DOHH2 (cell line): ENCODE measurements at regions not wholly inside any gene's neighbourhood (a gene's known extent, or its start where the extent isn't known, plus 50 kb on each side); places are given as distances from the start of the nearest gene placed in this dataset.

Experiments
- H3F3A ChIP-seq: fragments of 200-600 bp; sonication (generic), shearing (Covaris generic); 2 replicates; pipeline ENCODE4 v1.6.0; 2016; ENCODE audit warnings: antibody characterized with exemption, mild to moderate bottlenecking; ENCODE audit not compliant: control insufficient read depth, insufficient read depth
- H3K27ac ChIP-seq: fragments of 200-600 bp; sonication (generic); 2 replicates; pipeline ENCODE4 v1.5.1; 2014; ENCODE audit warnings: low read depth, mild to moderate bottlenecking, low read length, moderate library complexity
- H3K27me3 ChIP-seq: fragments of 200-600 bp; sonication (generic); 2 replicates; pipeline ENCODE4 v1.6.1; 2014; ENCODE audit warnings: mild to moderate bottlenecking, low read length, mixed read lengths; ENCODE audit not compliant: control insufficient read depth
- H3K36me3 ChIP-seq: fragments of 200-600 bp; sonication (generic); 2 replicates; pipeline ENCODE4 v1.6.1; 2014; ENCODE audit warnings: mild to moderate bottlenecking, low read length, moderate library complexity, mixed read lengths; ENCODE audit not compliant: control insufficient read depth
- H3K4me1 ChIP-seq: fragments of 200-600 bp; sonication (generic); 2 replicates; pipeline ENCODE4 v1.6.1; 2014; ENCODE audit warnings: mild to moderate bottlenecking, low read length, mixed read lengths; ENCODE audit not compliant: control insufficient read depth
- H3K4me2 ChIP-seq: fragments of 200-600 bp; sonication (generic); 2 replicates; pipeline ENCODE4 v1.6.0; 2014; ENCODE audit warnings: mild to moderate bottlenecking, low read length, moderate library complexity
- H3K4me3 ChIP-seq: fragments of 200-600 bp; sonication (generic); 2 replicates; pipeline ENCODE4 v1.5.1; 2014; ENCODE audit warnings: mild to moderate bottlenecking, low read length, mixed read lengths
- H3K79me2 ChIP-seq: fragments of 200-600 bp; sonication (generic); 2 replicates; pipeline ENCODE4 v1.6.1; 2014; ENCODE audit warnings: mild to moderate bottlenecking, low read length, mixed read lengths; ENCODE audit not compliant: control insufficient read depth
- H3K9me2 ChIP-seq: fragments of 200-600 bp; sonication (generic); replicated peaks from 2 replicates; pipeline ENCODE4 v1.6.1; 2014; ENCODE audit warnings: mild to moderate bottlenecking, low read length, mixed read lengths; ENCODE audit not compliant: control insufficient read depth
- H3K9me3 ChIP-seq: fragments of 200-600 bp; sonication (generic); 2 replicates; pipeline ENCODE4 v1.6.1; 2014; ENCODE audit warnings: antibody characterized with exemption, low read length, mixed read lengths; ENCODE audit not compliant: control insufficient read depth, insufficient read depth
- H4K20me1 ChIP-seq: fragments of 200-600 bp; sonication (generic); 2 replicates; pipeline ENCODE4 v1.6.0; 2014; ENCODE audit warnings: low read depth, mild to moderate bottlenecking, antibody characterized with exemption, low read length, moderate library complexity; ENCODE audit not compliant: control insufficient read depth, insufficient read depth
- EZH2phosphoT487 ChIP-seq: fragments of 200-600 bp; sonication (generic); IDR thresholded peaks from 2 replicates; pipeline ENCODE4 v1.6.1; 2017; ENCODE audit warnings: borderline replicate concordance, mild to moderate bottlenecking, antibody characterized with exemption, low read length, moderate library complexity, mixed read lengths
- TF ChIP-seq, protein P1 (sequence below): fragments of 200-600 bp; sonication (generic); IDR thresholded peaks from one replicate; pipeline ENCODE4 v1.5.1; 2014; ENCODE audit warnings: antibody characterized with exemption, mild to moderate bottlenecking, low read depth, low read length; ENCODE audit not compliant: poor library complexity, severe bottlenecking

DNA sequence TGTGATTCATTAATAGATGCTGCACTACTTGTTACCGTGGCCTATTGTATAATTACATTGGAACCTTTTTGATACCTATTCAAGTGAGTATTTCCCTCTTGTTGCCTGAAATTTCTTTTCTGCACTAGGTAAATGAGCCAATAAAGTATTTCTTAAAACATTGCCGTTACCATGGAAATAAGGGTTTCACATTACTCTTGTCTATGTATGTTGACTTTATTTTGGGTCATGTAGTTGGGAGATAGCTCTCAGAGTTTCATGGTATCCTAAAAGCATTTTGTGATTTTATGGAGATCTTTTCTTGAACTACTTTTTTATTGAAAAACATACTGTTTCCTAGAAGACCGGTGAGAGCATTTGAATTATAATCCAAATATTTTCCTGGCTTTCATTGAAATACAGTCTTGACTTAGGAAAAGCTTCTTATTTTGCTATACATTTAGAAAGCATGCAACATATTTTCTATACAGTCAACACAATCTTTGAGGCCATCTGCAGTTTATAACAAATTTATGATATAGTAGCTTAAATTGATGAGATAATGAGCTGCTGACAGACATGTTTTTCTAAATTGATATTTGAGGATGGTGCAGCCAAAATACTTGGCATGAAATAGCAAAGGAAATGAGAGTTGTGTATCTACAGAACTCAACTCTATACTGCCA lies 650.4 kb downstream of the RFPL4B start:
- Histone ChIP-seq H3K27ac (no peak overlapping the region), H3K4me1 (no peaks in the 10 kb centered on the region), H3K36me3 (no peaks in the 10 kb centered on the region), H4K20me1 (no peaks in the 10 kb centered on the region), H3K27me3 (no peaks in the 10 kb centered on the region), H3K9me2 (no peaks in the 10 kb centered on the region), H3K4me2 (no peak overlapping the region), H3F3A (no peaks in the 10 kb centered on the region), H3K4me3 (no peak overlapping the region), H3K9me3 (no peaks in the 10 kb centered on the region), H3K79me2 (no peaks in the 10 kb centered on the region)
- TF ChIP-seq, protein P1, sequence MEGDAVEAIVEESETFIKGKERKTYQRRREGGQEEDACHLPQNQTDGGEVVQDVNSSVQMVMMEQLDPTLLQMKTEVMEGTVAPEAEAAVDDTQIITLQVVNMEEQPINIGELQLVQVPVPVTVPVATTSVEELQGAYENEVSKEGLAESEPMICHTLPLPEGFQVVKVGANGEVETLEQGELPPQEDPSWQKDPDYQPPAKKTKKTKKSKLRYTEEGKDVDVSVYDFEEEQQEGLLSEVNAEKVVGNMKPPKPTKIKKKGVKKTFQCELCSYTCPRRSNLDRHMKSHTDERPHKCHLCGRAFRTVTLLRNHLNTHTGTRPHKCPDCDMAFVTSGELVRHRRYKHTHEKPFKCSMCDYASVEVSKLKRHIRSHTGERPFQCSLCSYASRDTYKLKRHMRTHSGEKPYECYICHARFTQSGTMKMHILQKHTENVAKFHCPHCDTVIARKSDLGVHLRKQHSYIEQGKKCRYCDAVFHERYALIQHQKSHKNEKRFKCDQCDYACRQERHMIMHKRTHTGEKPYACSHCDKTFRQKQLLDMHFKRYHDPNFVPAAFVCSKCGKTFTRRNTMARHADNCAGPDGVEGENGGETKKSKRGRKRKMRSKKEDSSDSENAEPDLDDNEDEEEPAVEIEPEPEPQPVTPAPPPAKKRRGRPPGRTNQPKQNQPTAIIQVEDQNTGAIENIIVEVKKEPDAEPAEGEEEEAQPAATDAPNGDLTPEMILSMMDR = no peak
- no peak for TF ChIP-seq EZH2phosphoT487

DNA sequence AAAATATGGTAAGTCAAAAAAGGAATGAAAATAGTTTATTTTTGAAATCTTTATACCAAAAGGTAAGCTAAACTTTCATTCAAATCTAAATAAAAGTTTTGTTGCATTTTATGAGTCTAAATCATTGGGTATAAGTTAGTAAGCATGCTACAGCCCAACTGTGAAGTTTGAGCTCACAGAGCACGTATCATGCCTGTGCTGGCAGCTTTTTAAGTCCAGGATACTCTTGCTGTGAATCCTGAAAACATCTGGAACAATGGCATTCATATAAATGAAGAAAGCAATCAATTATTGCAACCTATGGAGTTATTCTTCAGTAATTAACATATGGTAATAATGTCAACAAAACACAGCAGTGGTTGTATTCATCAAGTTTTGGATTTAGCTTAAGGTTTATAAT lies 656.9 kb downstream of the RFPL4B start:
- Histone ChIP-seq H3K27ac (no peak overlapping the region), H3K79me2 (no peaks in the 10 kb centered on the region), H3K36me3 (no peaks in the 10 kb centered on the region), H3K4me3 (no peak overlapping the region), H3K4me2 (no peak overlapping the region), H3K27me3 (no peaks in the 10 kb centered on the region), H3K4me1 (no peaks in the 10 kb centered on the region), H3K9me2 (no peaks in the 10 kb centered on the region), H4K20me1 (no peaks in the 10 kb centered on the region), H3K9me3 (no peaks in the 10 kb centered on the region), H3F3A (no peaks in the 10 kb centered on the region)
- TF ChIP-seq, protein P1 = no peak
- TF ChIP-seq EZH2phosphoT487 = no peak

DNA sequence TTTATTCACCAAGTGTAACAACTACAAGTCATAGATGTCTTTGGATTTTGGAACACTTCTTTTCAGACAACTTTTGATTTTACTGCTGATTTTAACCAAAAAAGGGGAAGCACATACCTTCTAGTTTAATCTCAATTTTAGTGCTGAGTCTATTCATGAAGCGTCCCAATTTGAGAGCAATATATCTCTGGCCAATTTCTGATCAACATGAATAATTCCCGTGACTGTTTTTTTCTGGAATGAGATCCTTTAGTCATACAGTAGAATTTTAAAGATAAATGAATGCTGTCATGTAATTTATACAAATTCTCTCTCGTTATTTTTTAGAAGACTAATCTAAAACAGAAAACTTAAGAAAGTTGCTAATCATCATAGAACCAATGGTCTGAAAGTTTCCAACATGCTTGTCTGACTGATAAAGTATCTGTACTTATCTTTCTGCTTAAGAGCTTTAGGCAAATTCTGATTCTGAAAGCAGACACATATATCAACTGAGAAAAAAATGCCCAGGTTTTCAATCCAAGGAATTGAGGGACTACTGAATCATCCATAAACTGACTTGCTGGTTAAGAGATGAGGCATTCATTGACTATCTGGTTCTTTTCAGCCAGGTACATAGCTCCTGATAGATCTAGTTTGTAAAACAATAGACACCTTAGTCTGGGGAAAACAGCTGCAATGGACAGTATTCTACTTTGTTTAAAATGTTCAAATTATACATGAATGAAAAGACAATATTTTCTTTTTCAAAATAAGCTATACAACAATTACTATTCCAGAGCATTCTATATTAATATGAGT lies 657.5 kb downstream of the RFPL4B start:
- H3K4me3 ChIP-seq = no peak overlapping the region
- H3K4me1 ChIP-seq = no peaks in the 10 kb centered on the region
- H3K9me3 ChIP-seq = no peaks in the 10 kb centered on the region
- no peaks in the 10 kb centered on the region for H3K36me3 ChIP-seq
- H3K79me2 ChIP-seq = no peaks in the 10 kb centered on the region
- no peaks in the 10 kb centered on the region for H3F3A ChIP-seq
- TF ChIP-seq, protein P1 = no peak
- TF ChIP-seq EZH2phosphoT487 = no peak
- H3K27me3 ChIP-seq = no peaks in the 10 kb centered on the region
- H4K20me1 ChIP-seq = no peaks in the 10 kb centered on the region
- no peak overlapping the region for H3K27ac ChIP-seq
- no peak overlapping the region for H3K4me2 ChIP-seq
- no peaks in the 10 kb centered on the region for H3K9me2 ChIP-seq
